Spleen (tissue), 7 donors: ENCODE measurements at regions not wholly inside any gene's neighbourhood (a gene's known extent, or its start where the extent isn't known, plus 50 kb on each side); places are given as distances from the start of the nearest gene placed in this dataset.

Source experiments
- POLR2AphosphoS5 ChIP-seq, 3 donors: sonication (generic); formaldehyde crosslinking; IDR thresholded peaks; one replicate each; pipeline ENCODE4 v1.5.1; 2017; ENCODE audit warnings: antibody characterized with exemption in 3 of 3
- TF ChIP-seq, protein P1 (sequence below), 11 experiments: fragments of 200-600 bp in 7 of 11; fragments of 450-650 bp in 4 of 11; sonication (generic) in 4 of 11; IDR thresholded peaks in 8 of 11; conservative IDR thresholded peaks in 3 of 11; 1 replicate in 7 of 11; 2 replicates in 4 of 11; pipeline versions ENCODE4 v1.4.0 to v1.8.0; 2016 to 2021; ENCODE audit warnings: antibody characterized with exemption in 11 of 11, inconsistent platforms in 4 of 11, mild to moderate bottlenecking in 1 of 11
- donor health status: DM: no; HTN: no; CAD: no; lungs with moderate emphysema.
- donor health status: DM: no; HTN: no; CAD: no.
- donor health status: DM: no; HTN: no; CAD: no.

GRCh38 chr12:115176741-115177400 lies 492.9 kb upstream of the TBX3 start:
- TF ChIP-seq POLR2AphosphoS5 (IDR thresholded peaks at IDR 0.05), result no peak
- TF ChIP-seq, protein P1, sequence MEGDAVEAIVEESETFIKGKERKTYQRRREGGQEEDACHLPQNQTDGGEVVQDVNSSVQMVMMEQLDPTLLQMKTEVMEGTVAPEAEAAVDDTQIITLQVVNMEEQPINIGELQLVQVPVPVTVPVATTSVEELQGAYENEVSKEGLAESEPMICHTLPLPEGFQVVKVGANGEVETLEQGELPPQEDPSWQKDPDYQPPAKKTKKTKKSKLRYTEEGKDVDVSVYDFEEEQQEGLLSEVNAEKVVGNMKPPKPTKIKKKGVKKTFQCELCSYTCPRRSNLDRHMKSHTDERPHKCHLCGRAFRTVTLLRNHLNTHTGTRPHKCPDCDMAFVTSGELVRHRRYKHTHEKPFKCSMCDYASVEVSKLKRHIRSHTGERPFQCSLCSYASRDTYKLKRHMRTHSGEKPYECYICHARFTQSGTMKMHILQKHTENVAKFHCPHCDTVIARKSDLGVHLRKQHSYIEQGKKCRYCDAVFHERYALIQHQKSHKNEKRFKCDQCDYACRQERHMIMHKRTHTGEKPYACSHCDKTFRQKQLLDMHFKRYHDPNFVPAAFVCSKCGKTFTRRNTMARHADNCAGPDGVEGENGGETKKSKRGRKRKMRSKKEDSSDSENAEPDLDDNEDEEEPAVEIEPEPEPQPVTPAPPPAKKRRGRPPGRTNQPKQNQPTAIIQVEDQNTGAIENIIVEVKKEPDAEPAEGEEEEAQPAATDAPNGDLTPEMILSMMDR (IDR thresholded peaks at IDR 0.05 in 8 of 11, conservative IDR thresholded peaks at IDR 0.05 in 3 of 11), result no peak
